HCEC 1CT (cell line): ENCODE measurements at regions not wholly inside any gene's neighbourhood (a gene's known extent, or its start where the extent isn't known, plus 50 kb on each side); places are given as distances from the start of the nearest gene placed in this dataset.
"Not testable (repeated sequence)": the region's sequence is repeated elsewhere in the genome, so short reads cannot be mapped to it uniquely, and the experiment has no call there.

ENCODE experiments used
- DNase-seq: peaks from one replicate; pipeline ENCODE4 v3.0.0-alpha.2; 2017

- DNase-seq: no peak
Observed at GRCh38 chr1:68788762-68789161, 291.9 kb upstream of the DEPDC1 start.

- no peak for DNase-seq
Observed at GRCh38 chr1:68791800-68792199, 294.9 kb upstream of the DEPDC1 start.

- DNase-seq: no peak
Observed at GRCh38 chr1:68795956-68796355, 299.1 kb upstream of the DEPDC1 start.

- DNase-seq: no peak
Observed at GRCh38 chr1:68796888-68797287, 300.0 kb upstream of the DEPDC1 start.

GRCh38 chr1:68798071-68798470, 301.2 kb upstream of the DEPDC1 start:
- DNase-seq: no peak

GRCh38 chr1:68799096-68799495, 302.2 kb upstream of the DEPDC1 start:
- no peak for DNase-seq

- no peak for DNase-seq
Observed at GRCh38 chr1:68800182-68800581, 303.3 kb upstream of the DEPDC1 start.

GRCh38 chr1:68801440-68801839, 304.6 kb upstream of the DEPDC1 start:
- no peak for DNase-seq

- DNase-seq: no peak
Observed at GRCh38 chr1:68805097-68805641, 308.3 kb upstream of the DEPDC1 start.

GRCh38 chr1:68808351-68808750, 311.5 kb upstream of the DEPDC1 start:
- DNase-seq: no peak

- DNase-seq: no peak
Observed at GRCh38 chr1:68811806-68812205, 314.9 kb upstream of the DEPDC1 start.

- no peak for DNase-seq
Observed at GRCh38 chr1:68812333-68812732, 315.5 kb upstream of the DEPDC1 start.

GRCh38 chr1:68814067-68814466, 317.2 kb upstream of the DEPDC1 start:
- DNase-seq: no peak

GRCh38 chr1:68815632-68816031, 318.8 kb upstream of the DEPDC1 start:
- DNase-seq: no peak

GRCh38 chr1:68817505-68818210, 320.8 kb upstream of the DEPDC1 start:
- DNase-seq: not testable (repeated sequence)

GRCh38 chr1:68819190-68819829, 322.4 kb upstream of the DEPDC1 start:
- DNase-seq: no peak

GRCh38 chr1:68820151-68820550, 323.3 kb upstream of the DEPDC1 start:
- DNase-seq: no peak

GRCh38 chr1:68826836-68827235, 330.0 kb upstream of the DEPDC1 start:
- no peak for DNase-seq

- DNase-seq: no peak
Observed at GRCh38 chr1:68827261-68827660, 330.4 kb upstream of the DEPDC1 start.

GRCh38 chr1:68828013-68828412, 331.1 kb upstream of the DEPDC1 start:
- DNase-seq: no peak

- no peak for DNase-seq
Observed at GRCh38 chr1:68831281-68831680, 334.4 kb upstream of the DEPDC1 start.

GRCh38 chr1:68848017-68848416, 351.1 kb upstream of the DEPDC1 start:
- DNase-seq: no peak

GRCh38 chr1:68868606-68869005, 371.7 kb upstream of the DEPDC1 start:
- no peak for DNase-seq

- DNase-seq: no peak
Observed at GRCh38 chr1:68873144-68873543, 376.3 kb upstream of the DEPDC1 start.
